HCT116 (cell line): ENCODE measurements at regions not wholly inside any gene's neighbourhood (a gene's known extent, or its start where the extent isn't known, plus 50 kb on each side); places are given as distances from the start of the nearest gene placed in this dataset.

Experiments
- JUND ChIP-seq: IDR thresholded peaks from 2 replicates; pipeline ENCODE4 v1.6.1; 2012
- TF ChIP-seq, protein P1 (sequence below), 3 experiments: fragments of 200-600 bp in 1 of 3; sonication (generic) in 1 of 3; IDR thresholded peaks in 2 of 3; conservative IDR thresholded peaks in 1 of 3; 2 replicates each; pipeline ENCODE4 v1.5.1; 2012 to 2017; ENCODE audit warnings: low read depth in 2 of 3, low read length in 2 of 3, antibody characterized with exemption in 1 of 3, borderline replicate concordance in 1 of 3, control low read depth in 1 of 3, mild to moderate bottlenecking in 1 of 3, mixed read lengths in 1 of 3, mixed run types in 1 of 3, moderate library complexity in 1 of 3; ENCODE audit not compliant: insufficient read depth in 1 of 3

DNA sequence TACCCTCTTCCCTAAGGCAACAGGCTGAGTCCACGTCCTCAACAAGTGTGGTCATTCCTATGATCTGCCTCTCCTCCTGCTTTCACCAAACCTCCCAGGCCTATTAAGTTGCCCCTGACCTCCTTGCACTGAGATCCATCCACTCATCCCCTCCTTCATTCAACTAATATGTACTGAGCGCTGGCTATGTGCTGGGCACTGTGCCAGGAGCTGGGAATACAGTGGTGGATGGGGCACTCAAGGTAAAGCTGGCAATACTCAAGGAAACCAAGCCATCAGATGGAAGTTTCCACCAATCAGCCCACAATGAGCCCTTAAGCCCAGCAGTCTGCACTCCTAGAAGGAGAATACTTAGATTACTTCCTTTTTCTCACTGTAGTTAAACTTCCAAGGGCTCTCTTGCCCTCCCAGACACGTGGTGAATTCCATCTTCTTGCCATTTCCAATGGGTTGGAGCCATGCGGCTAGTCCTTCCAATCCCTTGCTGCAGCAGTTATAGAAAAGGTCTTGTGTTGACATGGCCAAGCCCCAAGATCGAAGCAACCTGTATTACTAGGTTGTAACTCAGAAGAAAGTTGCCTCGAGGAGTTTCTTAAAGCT lies 279.9 kb upstream of the RUNX1 start:
- TF ChIP-seq JUND: no peak
- TF ChIP-seq, protein P1, sequence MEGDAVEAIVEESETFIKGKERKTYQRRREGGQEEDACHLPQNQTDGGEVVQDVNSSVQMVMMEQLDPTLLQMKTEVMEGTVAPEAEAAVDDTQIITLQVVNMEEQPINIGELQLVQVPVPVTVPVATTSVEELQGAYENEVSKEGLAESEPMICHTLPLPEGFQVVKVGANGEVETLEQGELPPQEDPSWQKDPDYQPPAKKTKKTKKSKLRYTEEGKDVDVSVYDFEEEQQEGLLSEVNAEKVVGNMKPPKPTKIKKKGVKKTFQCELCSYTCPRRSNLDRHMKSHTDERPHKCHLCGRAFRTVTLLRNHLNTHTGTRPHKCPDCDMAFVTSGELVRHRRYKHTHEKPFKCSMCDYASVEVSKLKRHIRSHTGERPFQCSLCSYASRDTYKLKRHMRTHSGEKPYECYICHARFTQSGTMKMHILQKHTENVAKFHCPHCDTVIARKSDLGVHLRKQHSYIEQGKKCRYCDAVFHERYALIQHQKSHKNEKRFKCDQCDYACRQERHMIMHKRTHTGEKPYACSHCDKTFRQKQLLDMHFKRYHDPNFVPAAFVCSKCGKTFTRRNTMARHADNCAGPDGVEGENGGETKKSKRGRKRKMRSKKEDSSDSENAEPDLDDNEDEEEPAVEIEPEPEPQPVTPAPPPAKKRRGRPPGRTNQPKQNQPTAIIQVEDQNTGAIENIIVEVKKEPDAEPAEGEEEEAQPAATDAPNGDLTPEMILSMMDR (IDR thresholded peaks at IDR 0.05 in 2 of 3, conservative IDR thresholded peaks at IDR 0.05 in 1 of 3; ENCODE audit: borderline replicate concordance in 1 of 3, insufficient read depth in 1 of 3, low read depth in 2 of 3, low read length in 2 of 3): no peak
